ENCODE measurements at regions not wholly inside any gene's neighbourhood (a gene's known extent, or its start where the extent isn't known, plus 50 kb on each side); places are given as distances from the start of the nearest gene placed in this dataset.

- TF ChIP-seq, protein P1, sequence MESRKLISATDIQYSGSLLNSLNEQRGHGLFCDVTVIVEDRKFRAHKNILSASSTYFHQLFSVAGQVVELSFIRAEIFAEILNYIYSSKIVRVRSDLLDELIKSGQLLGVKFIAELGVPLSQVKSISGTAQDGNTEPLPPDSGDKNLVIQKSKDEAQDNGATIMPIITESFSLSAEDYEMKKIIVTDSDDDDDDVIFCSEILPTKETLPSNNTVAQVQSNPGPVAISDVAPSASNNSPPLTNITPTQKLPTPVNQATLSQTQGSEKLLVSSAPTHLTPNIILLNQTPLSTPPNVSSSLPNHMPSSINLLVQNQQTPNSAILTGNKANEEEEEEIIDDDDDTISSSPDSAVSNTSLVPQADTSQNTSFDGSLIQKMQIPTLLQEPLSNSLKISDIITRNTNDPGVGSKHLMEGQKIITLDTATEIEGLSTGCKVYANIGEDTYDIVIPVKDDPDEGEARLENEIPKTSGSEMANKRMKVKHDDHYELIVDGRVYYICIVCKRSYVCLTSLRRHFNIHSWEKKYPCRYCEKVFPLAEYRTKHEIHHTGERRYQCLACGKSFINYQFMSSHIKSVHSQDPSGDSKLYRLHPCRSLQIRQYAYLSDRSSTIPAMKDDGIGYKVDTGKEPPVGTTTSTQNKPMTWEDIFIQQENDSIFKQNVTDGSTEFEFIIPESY (IDR thresholded peaks at IDR 0.05), result no peak
- TF ChIP-seq CTCF (IDR thresholded peaks at IDR 0.05; ENCODE audit: low read depth, low read length, missing input control) (no peak), JUND (IDR thresholded peaks at IDR 0.05) (no peak)
Observed at GRCh38 chr13:33911521-33911920, 93.6 kb downstream of the RFC3 start.

All from liver (tissue), 3 donors.